22Rv1 (cell line): ENCODE measurements at regions not wholly inside any gene's neighbourhood (a gene's known extent, or its start where the extent isn't known, plus 50 kb on each side); places are given as distances from the start of the nearest gene placed in this dataset.
"Not testable (repeated sequence)": the region's sequence is repeated elsewhere in the genome, so short reads cannot be mapped to it uniquely, and the experiment has no call there.

Experiments
- H3K27ac ChIP-seq: fragments of 450-650 bp; 2 replicates; pipeline ENCODE4 v1.5.1; 2017
- ZFX ChIP-seq: fragments of 450-650 bp; IDR thresholded peaks from 2 replicates; pipeline ENCODE4 v1.6.1; 2017; ENCODE audit warnings: antibody characterized with exemption, borderline replicate concordance
- TF ChIP-seq, protein P1 (sequence below): fragments of 450-650 bp; IDR thresholded peaks from 2 replicates; pipeline ENCODE4 v1.5.1; 2017; ENCODE audit warnings: mild to moderate bottlenecking

DNA sequence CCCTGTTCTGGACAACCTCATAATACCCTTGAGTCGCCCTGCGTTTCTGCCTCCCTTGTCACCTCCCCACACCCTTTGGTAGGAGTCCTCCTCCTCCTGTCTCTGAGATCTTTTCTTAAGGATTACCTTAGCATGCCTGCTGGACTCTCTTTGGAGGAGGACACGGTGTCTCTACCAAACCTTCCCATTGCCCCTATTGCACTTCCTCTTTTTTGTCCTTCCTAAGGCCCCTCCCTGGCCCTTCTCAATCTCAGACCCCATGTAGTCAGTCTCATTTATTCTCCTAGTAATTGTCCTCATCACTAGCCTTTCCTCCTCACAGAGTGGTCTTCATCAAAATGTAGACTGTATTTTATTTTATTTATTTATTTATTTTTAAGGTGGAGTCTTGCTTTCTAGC, 335.0 kb upstream of the SFRP2 start:
- H3K27ac ChIP-seq, result no peak overlapping the region
- TF ChIP-seq, protein P1, sequence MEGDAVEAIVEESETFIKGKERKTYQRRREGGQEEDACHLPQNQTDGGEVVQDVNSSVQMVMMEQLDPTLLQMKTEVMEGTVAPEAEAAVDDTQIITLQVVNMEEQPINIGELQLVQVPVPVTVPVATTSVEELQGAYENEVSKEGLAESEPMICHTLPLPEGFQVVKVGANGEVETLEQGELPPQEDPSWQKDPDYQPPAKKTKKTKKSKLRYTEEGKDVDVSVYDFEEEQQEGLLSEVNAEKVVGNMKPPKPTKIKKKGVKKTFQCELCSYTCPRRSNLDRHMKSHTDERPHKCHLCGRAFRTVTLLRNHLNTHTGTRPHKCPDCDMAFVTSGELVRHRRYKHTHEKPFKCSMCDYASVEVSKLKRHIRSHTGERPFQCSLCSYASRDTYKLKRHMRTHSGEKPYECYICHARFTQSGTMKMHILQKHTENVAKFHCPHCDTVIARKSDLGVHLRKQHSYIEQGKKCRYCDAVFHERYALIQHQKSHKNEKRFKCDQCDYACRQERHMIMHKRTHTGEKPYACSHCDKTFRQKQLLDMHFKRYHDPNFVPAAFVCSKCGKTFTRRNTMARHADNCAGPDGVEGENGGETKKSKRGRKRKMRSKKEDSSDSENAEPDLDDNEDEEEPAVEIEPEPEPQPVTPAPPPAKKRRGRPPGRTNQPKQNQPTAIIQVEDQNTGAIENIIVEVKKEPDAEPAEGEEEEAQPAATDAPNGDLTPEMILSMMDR, result no peak
- no peak for TF ChIP-seq ZFX

DNA sequence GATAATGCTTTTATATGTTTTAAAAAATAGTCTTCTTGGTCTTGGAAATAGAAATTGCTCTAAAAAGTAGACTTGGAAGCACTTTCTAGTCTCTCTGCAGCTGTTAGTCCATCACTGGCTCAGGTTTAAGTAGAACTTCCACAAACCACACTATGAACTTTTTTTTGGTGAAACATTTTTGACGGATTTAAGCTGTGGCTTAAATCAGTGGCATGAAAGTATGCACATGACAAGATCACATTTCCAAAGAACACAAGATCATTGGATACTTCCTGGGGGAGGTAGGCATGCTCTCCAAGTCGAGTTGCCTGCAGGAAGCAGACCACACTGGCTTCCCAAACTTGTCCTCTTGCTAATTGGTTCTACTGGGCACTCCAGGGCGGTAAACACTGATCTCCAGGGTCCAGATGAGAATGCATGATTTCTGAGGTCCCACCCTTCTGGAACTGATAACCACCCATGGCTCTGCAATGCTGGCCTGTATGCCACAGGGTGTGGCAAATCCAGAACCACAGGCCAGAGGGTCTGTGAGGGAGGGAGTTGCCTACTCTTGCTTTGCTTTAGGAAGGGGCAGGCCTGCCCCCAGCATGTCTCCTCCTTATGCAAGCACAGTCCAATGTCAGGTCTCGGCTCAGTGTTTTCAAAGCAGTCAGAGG, 331.9 kb upstream of the SFRP2 start:
- TF ChIP-seq ZFX, result no peak
- TF ChIP-seq, protein P1, result no peak
- no peak overlapping the region for H3K27ac ChIP-seq

DNA sequence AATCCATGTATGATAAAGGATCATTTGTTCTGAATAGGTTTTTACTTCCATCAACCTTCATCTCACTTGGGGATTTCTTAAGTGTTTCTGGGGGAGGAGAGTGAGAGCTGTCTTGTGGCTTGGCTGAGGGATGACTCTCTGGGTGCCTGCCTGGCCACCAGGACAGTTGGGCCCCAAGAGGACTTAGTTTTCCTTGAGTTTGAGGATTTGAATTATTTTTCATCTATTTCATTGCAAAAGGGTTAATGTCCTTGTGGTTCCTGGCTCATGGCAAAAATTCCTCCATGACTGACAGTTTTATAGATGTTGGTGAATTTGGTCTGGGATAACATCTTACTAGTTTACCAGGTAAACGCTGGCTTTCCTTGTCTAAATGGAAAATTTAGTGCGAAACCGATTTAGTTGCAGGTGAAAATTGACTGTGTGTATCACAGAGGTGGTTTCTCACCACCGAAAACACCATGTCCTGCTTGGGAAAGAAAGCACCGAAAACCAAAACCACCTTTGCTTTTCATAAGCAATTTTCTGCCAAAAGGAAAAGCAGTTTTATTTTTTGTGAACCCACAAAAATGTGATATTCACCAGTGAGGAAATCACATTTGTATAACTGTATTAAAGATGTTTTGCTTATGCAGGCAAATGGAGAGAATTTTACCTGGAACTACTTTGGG, 331.3 kb upstream of the SFRP2 start:
- no peak for TF ChIP-seq ZFX
- TF ChIP-seq, protein P1, result no peak

DNA sequence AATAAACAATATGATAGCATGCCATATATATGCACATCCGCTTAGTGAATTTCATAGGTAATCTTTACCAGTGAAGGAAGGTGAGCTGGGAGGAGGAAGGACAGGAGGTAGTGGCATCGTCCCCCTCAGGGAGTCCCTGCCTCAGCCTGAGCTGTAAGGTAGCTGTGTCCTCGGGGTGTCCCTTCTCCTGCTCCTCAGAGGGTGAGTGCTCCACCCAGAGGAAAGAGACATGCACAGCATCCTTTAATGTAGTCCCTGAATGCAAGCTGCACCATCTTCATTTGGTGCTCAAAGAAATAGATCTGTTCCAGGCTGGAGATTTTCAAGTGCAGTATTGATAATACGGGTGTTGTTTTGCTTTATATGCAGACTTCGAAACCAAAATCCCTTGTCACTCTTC, 330.4 kb upstream of the SFRP2 start:
- TF ChIP-seq ZFX, result no peak
- TF ChIP-seq, protein P1, result 0 out of 2 replicates have a peak, but pooled peaks have one; percentile 9
- no peak overlapping the region for H3K27ac ChIP-seq

More for the DNA sequence above, 331.3 kb upstream of the SFRP2 start:
- H3K27ac ChIP-seq, result no peak overlapping the region

DNA sequence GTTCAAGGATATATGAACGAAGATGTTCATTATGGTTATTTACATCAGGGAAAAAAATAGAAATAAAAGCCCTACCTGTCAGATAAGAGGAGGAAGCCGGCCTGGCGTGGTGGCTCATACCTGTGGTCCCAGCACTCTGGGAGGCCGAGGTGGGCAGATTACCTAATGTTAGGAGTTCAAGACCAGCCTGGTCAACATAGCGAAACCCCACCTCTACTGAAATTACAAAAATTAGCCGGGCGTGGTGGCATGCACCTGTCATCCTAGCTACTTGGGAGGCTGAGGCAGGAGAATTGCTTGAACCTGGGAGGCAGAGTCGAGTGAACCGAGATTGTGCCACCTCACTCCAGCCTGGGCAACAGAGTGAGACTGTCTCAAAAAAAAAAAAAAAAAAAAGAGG, 328.8 kb upstream of the SFRP2 start:
- not testable (repeated sequence) for H3K27ac ChIP-seq

DNA sequence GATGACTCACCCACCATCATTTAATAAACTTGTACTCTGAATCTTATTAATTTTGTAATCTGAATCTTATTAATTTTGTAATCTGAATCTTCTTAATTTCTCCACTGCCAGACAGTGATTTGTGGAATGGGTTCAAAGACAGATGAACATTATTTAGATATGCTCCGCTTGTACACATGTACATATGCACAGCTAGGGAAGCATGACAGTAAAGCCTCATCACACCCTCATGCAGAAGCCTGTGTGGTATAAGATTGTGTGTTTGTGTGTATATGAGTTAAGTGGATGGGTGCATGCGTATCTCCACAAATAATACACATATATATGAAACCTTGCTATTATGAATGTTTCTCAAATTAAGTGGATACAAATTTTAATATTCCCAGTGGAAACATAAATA, 318.5 kb upstream of the SFRP2 start:
- H3K27ac ChIP-seq, result no peak overlapping the region
- TF ChIP-seq, protein P1, result no peak
- TF ChIP-seq ZFX, result no peak

DNA sequence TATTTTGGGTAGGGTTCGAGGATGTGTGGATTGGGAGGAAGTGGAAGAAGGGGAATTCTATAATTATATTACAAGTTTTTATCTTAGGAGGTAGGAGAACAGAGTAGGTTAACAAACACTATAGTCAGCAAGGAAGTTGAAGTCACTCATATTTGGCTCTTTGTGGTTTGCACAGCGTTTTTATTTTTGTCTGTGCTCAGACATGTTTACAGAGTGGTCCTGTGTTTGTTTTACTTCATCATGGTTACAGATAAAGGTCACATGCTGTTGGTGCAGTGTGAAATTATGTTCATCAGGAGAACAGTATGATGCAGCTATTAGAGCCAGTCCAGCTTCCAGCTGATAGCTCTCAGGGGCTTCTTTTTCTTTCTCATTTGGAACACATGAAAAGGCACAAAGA, 299.9 kb upstream of the SFRP2 start:
- H3K27ac ChIP-seq, result no peak overlapping the region
- TF ChIP-seq, protein P1, result no peak
- no peak for TF ChIP-seq ZFX
